ENCODE measurements at regions not wholly inside any gene's neighbourhood (a gene's known extent, or its start where the extent isn't known, plus 50 kb on each side); places are given as distances from the start of the nearest gene placed in this dataset.

DNA sequence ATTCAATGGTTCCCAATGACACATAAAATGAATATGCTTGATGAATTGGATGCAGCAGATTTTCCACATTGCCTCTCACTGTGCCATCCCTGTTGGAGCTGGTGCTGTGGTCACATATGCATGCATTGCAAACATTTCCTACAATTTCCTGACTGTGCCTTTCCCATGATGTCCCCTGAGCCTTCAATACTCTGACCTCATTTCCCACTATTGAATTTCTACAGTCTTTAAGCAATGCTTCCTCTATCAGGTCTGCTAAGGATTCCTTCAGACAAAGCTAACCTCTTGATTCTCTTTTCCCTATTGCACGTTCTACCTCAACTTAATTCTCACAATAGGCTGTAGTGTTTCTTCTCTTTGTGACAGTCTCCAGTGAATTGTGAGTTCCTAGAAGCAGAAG lies 342.5 kb upstream of the CRIM1 start:
- H3K79me2 ChIP-seq (replicated peaks; ENCODE audit: insufficient read depth, low read length): no peaks in the 10 kb centered on the region
- H3K4me2 ChIP-seq (ENCODE audit: low read length): no peak overlapping the region
- H3K36me3 ChIP-seq (ENCODE audit: insufficient read depth, low read length): no peaks in the 10 kb centered on the region
- no peaks in the 10 kb centered on the region for H3F3A ChIP-seq (ENCODE audit: insufficient read depth, low read length, poor library complexity, severe bottlenecking)
- no peaks in the 10 kb centered on the region for H3K9me2 ChIP-seq (ENCODE audit: insufficient read depth, low read length)
- H4K20me1 ChIP-seq (ENCODE audit: insufficient read depth): no peaks in the 10 kb centered on the region
- TF ChIP-seq EZH2 (IDR thresholded peaks at IDR 0.05; ENCODE audit: borderline replicate concordance, insufficient read depth, low read length, poor library complexity, severe bottlenecking) (no peak), RAD21 (conservative IDR thresholded peaks at IDR 0.05) (no peak), MXI1 (conservative IDR thresholded peaks at IDR 0.05; ENCODE audit: poor library complexity, severe bottlenecking) (no peak), EP300 (conservative IDR thresholded peaks at IDR 0.05; ENCODE audit: poor library complexity, severe bottlenecking) (no peak), POLR2AphosphoS5 (IDR thresholded peaks at IDR 0.05) (no peak), TAF1 (IDR thresholded peaks at IDR 0.05; ENCODE audit: low read depth) (no peak), SMC3 (conservative IDR thresholded peaks at IDR 0.05; ENCODE audit: poor library complexity) (no peak)
- TF ChIP-seq, protein P1, sequence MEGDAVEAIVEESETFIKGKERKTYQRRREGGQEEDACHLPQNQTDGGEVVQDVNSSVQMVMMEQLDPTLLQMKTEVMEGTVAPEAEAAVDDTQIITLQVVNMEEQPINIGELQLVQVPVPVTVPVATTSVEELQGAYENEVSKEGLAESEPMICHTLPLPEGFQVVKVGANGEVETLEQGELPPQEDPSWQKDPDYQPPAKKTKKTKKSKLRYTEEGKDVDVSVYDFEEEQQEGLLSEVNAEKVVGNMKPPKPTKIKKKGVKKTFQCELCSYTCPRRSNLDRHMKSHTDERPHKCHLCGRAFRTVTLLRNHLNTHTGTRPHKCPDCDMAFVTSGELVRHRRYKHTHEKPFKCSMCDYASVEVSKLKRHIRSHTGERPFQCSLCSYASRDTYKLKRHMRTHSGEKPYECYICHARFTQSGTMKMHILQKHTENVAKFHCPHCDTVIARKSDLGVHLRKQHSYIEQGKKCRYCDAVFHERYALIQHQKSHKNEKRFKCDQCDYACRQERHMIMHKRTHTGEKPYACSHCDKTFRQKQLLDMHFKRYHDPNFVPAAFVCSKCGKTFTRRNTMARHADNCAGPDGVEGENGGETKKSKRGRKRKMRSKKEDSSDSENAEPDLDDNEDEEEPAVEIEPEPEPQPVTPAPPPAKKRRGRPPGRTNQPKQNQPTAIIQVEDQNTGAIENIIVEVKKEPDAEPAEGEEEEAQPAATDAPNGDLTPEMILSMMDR (IDR thresholded peaks at IDR 0.05; ENCODE audit: poor library complexity, severe bottlenecking): no peak
- TF ChIP-seq, protein P2, sequence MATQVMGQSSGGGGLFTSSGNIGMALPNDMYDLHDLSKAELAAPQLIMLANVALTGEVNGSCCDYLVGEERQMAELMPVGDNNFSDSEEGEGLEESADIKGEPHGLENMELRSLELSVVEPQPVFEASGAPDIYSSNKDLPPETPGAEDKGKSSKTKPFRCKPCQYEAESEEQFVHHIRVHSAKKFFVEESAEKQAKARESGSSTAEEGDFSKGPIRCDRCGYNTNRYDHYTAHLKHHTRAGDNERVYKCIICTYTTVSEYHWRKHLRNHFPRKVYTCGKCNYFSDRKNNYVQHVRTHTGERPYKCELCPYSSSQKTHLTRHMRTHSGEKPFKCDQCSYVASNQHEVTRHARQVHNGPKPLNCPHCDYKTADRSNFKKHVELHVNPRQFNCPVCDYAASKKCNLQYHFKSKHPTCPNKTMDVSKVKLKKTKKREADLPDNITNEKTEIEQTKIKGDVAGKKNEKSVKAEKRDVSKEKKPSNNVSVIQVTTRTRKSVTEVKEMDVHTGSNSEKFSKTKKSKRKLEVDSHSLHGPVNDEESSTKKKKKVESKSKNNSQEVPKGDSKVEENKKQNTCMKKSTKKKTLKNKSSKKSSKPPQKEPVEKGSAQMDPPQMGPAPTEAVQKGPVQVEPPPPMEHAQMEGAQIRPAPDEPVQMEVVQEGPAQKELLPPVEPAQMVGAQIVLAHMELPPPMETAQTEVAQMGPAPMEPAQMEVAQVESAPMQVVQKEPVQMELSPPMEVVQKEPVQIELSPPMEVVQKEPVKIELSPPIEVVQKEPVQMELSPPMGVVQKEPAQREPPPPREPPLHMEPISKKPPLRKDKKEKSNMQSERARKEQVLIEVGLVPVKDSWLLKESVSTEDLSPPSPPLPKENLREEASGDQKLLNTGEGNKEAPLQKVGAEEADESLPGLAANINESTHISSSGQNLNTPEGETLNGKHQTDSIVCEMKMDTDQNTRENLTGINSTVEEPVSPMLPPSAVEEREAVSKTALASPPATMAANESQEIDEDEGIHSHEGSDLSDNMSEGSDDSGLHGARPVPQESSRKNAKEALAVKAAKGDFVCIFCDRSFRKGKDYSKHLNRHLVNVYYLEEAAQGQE (IDR thresholded peaks at IDR 0.05; ENCODE audit: borderline replicate concordance): no peak
- no peaks in the 10 kb centered on the region for H3K9me3 ChIP-seq (ENCODE audit: low read length)
- no peak overlapping the region for H3K9ac ChIP-seq (ENCODE audit: low read length)
- H3K27me3 ChIP-seq (ENCODE audit: insufficient read depth, low read depth, low read length): no peaks in the 10 kb centered on the region
- no peak overlapping the region for H3K27ac ChIP-seq (ENCODE audit: low read length)
- H3K4me3 ChIP-seq (ENCODE audit: low read length): no peak overlapping the region
- H2AFZ ChIP-seq (ENCODE audit: low read depth, low read length): no peak overlapping the region

DNA sequence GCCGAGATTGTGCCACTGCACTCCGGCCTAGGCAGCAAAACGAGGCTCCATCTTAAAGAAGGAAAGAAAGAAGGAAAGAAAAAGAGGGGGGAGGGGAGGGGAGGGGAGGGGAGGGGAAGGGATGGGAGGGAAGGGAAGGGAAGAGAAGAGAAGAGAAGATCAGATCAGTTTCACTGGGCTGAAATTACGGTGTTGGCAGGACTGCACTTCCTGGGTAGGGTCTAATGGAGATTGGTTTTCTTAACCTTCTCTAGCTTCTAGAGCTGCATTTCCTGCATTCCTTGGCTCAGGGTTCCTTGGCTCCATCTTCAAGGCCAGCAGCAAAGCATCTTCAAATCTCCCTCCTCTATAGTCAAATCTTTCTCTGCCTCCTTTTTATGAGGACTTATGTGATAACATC lies 349.1 kb upstream of the CRIM1 start:
- Histone ChIP-seq H3K4me3 (ENCODE audit: low read length) (no peak overlapping the region), H3K9me3 (ENCODE audit: low read length) (no peaks in the 10 kb centered on the region), H3K27ac (ENCODE audit: low read length) (no peak overlapping the region), H3K9me2 (ENCODE audit: insufficient read depth, low read length) (no peaks in the 10 kb centered on the region), H3K36me3 (ENCODE audit: insufficient read depth, low read length) (no peaks in the 10 kb centered on the region), H3K9ac (ENCODE audit: low read length) (no peak overlapping the region), H3K4me2 (ENCODE audit: low read length) (no peak overlapping the region), H4K20me1 (ENCODE audit: insufficient read depth) (no peaks in the 10 kb centered on the region), H3F3A (ENCODE audit: insufficient read depth, low read length, poor library complexity, severe bottlenecking) (no peaks in the 10 kb centered on the region), H2AFZ (ENCODE audit: low read depth, low read length) (no peak overlapping the region), H3K79me2 (replicated peaks; ENCODE audit: insufficient read depth, low read length) (no peaks in the 10 kb centered on the region), H3K27me3 (ENCODE audit: insufficient read depth, low read depth, low read length) (no peaks in the 10 kb centered on the region)
- no peak for TF ChIP-seq EZH2 (IDR thresholded peaks at IDR 0.05; ENCODE audit: borderline replicate concordance, insufficient read depth, low read length, poor library complexity, severe bottlenecking)
- TF ChIP-seq, protein P1 (IDR thresholded peaks at IDR 0.05; ENCODE audit: poor library complexity, severe bottlenecking): no peak
- no peak for TF ChIP-seq EP300 (conservative IDR thresholded peaks at IDR 0.05; ENCODE audit: poor library complexity, severe bottlenecking)
- no peak for TF ChIP-seq SMC3 (conservative IDR thresholded peaks at IDR 0.05; ENCODE audit: poor library complexity)
- TF ChIP-seq, protein P2 (IDR thresholded peaks at IDR 0.05; ENCODE audit: borderline replicate concordance): no peak
- TF ChIP-seq MXI1 (conservative IDR thresholded peaks at IDR 0.05; ENCODE audit: poor library complexity, severe bottlenecking): no peak
- no peak for TF ChIP-seq TAF1 (IDR thresholded peaks at IDR 0.05; ENCODE audit: low read depth)
- no peak for TF ChIP-seq POLR2AphosphoS5 (IDR thresholded peaks at IDR 0.05)
- TF ChIP-seq RAD21 (conservative IDR thresholded peaks at IDR 0.05): no peak
